HG02884 (cell line): ENCODE measurements at regions not wholly inside any gene's neighbourhood (a gene's known extent, or its start where the extent isn't known, plus 50 kb on each side); places are given as distances from the start of the nearest gene placed in this dataset.

Experiments used
- ATAC-seq: cut with Tn5 transposase; IDR thresholded peaks from one replicate; pipeline ENCODE4 v1.9.1; 2021; ENCODE audit warnings: mild to moderate bottlenecking, moderate library complexity; ENCODE audit not compliant: unreplicated experiment

DNA sequence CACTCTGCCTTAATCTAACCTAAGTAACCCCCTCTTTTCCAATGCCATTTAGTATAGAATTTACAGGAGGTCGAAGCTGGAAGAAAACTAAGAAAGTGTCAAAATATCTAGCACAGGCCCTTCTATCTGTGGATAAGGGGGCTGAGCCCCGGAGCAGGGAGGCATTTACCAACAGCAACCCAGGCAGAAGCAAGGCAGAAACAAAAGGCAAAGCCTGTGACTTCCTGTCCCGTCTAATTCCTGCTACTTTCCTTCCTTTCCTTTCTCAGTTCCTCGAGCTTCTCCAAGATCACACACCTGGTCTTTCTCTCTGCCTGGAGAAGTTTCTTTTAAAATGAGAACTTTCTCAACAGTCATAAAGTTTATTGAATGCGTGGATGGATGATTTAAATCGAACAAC is 146.0 kb downstream of the FOXA2 start:
- ATAC-seq: no peak

DNA sequence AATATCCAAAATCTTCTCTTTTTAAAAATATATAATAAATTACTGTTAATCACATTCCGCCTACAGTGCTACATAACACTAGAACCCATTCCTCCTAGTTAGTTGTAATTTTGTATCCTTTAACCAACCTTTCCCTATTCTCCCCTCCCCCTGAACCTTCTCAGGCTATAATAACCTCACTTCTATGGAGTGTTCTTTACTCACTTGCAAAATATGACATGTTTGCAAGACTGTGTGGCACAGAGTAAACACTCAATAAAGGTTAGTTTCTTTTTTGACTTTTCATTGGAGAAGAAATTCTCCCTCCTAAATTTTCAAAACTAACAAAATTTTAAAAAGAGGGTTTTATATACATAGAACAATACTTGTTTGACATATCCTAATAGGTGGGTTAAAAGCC is 147.0 kb downstream of the FOXA2 start:
- no peak for ATAC-seq

DNA sequence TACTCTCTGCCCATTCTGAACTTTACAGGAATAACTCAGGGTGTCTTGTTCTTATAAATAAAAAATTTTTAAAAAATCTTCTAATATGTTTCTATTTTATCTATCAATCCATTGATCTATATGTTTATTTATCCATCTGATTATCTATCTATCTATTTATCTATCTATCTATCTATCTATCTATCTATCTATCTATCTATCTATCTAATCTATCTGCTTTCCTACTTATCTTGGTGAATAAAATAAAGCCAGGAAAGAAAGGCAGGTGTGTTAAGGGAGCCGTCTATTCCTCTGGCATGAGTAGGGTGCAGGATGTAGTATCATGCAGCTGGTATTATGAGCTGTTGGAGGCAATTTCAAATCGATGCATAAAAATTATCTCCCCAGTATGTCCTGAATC is 153.0 kb downstream of the FOXA2 start:
- no peak for ATAC-seq

DNA sequence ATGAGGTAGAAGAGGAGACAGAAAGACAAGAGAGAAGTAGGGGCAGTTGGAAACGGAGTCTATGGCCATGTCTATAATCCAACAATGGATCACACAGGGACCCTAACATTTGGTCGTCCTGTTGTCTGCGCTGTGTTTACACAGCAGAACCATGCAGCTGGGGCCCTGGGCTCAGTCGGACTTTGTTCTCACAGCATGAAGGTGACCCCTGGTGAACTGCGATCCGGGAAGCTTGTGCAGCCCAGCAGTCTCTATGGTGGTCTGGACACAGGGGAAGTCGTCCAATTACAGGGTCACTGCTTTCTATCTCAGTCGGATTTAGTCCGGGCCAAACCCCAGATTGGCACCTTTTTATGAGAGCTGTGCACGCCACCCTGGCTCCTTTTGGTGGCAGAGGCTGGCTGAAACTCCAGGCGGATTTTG is 153.6 kb downstream of the FOXA2 start:
- ATAC-seq: no peak

DNA sequence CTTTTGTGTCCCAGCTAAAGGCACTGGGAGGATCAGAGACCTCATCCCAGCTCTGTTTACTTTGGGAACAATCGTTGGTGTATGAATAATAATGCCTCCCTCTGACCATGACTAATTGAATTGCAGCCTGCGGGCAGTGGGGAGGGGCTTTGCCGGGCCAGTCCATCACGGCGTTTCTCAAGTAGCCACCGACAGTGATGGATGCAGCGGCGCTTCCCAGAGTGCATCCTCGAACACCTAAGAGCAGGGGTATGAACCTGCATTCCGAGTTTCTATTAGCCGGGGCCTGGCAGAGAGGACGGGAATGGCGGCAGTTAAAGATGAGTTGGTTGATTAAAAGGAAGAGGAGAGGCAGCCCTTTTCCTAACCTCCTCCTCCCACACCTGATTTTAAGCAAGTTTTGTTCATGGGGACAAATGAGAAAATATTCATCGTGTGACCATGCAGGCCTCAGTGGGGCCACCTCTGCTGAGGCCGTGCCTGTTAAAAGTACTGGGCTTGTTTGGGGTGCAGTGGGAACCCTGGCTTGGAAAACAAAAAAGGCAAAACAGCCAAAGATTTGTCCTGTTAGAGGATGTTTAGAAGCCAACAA is 154.1 kb downstream of the FOXA2 start:
- no peak for ATAC-seq

DNA sequence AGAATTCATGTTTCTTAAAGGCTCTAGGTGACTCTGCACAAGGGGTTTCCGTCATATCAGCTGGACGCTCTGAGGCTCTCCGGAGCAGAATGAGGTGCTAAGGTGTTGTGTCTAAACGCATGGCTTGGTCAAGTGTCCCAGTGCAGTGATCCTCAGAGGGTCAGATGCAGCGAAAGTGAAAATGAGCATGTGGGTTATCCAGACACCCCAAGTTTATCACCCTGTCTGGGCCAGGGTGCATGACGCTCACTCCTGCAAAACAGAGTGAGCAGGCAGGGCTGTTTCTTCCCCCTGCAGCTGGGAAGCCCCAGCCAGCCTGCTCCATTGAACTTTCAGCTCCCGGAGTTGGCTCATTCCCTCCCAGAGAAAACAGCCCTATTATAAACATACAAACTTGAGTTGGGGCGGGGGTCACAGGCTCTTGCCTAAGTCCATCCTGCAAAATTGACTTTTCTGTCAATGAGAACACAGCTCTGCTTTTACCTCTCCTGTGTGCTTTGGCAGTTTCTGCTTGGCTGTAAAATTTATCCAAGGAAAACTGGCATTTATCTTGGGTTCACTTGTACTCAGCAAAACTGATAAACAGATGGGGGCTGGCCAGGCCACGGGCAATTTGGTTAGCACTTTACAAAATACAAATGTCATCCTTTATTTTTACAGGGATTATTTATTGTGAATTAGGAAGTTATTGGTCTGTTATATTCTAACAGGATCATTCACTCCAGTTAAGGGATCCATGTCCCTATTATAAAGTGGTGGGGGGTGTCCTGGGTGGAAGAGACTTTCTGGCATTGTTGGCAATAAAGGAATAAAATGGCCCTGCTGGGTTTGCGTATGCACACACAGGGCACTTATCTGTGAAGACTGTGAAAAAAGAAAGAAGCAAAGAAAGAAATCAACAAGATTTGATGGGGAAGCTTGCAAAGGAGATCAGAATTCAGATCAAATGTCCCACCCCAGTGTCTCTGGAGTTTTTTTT is 154.9 kb downstream of the FOXA2 start:
- no peak for ATAC-seq

DNA sequence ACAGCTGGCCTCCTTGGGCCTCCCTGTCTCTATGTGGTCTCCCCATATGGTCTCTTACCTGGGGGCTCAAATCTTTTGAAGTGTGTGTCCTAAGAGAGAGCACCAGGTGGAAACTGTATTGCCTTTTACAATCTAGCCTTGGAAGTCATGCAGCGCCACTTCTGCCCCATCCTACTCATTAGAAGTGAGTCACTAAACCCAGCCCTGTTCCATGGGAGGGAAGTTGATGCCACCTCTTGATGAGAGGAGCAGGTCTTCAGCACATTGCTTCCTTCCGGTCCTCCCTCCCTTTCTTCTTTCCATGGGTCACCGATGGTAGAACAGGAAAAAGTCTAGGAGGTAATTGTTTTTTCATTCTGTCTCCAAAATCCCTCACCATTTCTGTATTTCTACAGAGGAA is 156.3 kb downstream of the FOXA2 start:
- no peak for ATAC-seq

DNA sequence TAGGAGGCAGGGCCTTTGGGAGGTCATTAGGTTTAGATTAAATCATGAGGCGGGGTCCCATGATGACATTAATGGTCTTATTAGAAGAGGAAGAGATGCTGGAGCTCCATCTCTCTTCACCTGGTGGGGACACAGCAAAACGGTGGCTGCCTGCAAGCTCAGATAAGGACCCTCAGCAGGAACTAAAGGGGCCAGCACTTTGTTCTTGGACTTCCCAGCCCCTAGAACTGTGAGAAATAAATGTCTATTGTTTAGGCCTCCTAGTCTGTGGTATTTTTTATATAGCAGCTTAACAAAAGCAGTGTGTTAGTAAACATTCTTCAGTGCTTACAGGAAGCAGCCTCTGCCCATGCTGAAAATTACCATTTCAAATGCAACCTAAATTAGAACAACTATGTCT is 157.6 kb downstream of the FOXA2 start:
- no peak for ATAC-seq

DNA sequence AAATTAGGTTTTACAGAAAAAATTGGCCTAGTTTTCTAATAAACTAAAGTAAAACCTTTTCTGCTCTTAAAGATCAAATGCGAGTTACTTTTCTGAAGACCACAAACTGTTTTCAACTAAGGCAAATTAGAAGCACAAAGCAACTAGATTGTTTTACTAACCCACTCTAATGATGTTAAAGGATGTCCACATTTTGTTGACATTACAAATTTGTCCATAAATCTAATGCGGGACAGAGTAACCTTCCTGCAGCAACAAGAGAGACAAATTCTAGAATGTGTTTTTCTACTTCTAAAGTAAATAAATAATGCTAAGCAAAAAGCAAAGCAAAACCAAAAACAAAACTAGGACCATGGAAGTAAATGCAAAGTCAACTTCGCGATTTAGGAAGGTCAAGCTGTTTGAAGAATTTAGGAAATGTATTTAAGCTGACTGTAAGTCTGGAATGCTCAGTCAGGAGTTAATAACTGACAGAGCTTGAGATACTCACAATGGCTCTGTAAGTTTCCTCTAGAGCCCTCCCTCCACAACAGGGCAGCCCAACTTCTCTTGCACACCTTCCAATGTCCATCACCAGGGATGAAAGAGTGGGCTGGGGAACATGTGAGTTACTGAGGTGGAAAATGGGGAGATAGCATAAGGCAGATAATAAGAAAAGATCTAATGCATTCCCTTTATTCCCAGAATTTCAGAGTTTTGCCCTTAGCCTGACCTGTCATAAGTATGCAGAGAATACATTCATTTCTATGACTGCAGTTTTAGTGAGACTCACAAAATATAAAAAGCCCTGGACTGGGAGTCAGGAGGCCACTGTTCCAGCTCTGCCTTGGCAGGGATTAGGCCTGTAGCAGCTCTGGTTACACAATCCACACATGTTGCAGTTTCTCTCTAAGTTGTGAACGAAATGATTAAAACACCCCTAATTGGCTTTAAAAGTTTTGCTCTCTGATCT is 158.8 kb downstream of the FOXA2 start:
- no peak for ATAC-seq

DNA sequence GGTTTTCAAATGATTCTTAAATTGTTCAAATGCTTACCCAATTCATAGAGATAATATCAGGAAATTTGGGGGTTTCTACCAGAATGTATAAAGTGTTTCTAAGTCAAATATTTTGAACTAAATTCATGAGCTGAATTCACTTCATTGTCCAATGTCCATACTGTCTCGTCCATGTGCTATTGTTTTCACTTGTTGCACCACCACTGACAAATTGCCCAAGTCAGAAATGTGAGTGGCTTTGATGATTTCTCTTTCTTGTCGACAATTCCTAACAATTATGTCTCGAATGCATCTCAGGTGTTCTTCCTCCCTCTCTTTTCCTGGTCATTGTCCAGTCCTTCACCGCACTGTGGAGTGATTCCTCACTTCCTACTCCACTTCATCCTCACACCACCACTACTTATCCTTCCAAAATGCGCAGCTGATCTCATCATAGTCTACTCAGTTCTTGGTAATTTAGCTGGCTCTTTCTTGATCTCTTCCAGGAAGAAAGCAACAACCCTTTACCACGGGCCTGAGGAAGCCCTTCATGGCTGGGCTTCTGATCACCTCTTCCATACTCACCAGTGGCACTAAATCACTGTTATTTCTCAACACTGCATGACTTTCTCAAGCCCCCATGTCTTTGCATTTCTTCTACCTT is 161.1 kb downstream of the FOXA2 start:
- no peak for ATAC-seq

DNA sequence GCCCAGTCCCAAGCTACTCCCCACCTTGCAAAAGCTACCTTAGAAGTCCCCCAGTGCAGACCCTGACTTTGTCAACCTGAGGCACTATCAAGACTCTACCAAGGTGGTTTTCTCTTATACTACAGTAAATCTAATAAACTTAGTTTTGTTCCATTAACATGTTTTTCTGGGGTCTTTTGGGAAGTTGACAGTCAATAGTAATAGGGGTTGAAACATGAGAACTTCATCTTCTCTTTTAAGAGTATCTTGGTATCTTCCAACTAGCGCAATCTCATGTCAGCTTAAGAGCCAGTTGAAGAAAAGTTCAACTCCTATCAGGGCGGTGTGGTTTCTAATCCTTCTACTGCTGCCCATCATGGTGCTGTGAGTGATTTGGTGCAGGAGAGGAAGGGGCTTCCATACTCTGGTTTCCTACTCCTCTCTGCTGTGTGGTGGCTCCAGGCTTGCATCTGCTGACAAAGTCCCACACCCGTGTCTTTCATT is 164.2 kb downstream of the FOXA2 start:
- no peak for ATAC-seq

DNA sequence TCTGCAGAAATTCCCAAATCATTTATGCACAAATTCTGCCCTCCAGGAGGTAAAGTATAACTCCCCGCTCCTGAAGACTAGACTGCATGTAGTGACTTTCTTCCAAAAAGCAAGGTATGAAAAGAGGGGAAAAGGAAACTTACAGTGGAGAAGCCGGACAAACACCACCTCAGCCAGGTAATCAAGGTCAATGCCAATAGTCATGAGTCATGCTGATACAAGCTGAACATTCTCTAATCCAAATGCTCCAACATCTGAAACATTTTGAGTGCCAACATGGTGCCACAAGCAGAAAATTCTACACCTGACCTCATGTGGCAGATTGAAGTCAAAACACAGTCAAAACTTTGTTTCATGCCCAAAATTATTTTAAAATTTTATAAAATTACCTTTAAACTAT is 165.6 kb downstream of the FOXA2 start:
- no peak for ATAC-seq

DNA sequence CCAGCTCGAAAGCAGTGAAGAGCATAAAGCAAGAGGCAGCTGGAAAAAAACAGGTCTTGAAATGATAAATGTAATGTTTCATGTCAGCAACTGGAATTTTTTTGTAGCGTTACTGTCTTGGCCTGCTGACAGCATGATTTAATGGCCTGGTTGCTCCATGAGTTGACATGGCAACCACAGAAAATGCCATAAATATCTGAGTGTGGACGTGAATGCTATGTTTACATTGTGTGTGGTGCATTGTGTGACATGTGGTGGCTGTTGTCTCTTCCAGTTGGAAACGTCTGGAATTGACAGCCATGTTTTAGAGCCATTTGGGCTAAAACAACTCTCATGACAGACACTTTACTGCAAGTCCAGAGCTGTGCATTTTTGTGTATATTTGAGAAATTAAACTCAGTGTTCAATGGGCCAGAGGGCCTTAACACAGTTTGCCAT is 170.0 kb downstream of the FOXA2 start:
- no peak for ATAC-seq

DNA sequence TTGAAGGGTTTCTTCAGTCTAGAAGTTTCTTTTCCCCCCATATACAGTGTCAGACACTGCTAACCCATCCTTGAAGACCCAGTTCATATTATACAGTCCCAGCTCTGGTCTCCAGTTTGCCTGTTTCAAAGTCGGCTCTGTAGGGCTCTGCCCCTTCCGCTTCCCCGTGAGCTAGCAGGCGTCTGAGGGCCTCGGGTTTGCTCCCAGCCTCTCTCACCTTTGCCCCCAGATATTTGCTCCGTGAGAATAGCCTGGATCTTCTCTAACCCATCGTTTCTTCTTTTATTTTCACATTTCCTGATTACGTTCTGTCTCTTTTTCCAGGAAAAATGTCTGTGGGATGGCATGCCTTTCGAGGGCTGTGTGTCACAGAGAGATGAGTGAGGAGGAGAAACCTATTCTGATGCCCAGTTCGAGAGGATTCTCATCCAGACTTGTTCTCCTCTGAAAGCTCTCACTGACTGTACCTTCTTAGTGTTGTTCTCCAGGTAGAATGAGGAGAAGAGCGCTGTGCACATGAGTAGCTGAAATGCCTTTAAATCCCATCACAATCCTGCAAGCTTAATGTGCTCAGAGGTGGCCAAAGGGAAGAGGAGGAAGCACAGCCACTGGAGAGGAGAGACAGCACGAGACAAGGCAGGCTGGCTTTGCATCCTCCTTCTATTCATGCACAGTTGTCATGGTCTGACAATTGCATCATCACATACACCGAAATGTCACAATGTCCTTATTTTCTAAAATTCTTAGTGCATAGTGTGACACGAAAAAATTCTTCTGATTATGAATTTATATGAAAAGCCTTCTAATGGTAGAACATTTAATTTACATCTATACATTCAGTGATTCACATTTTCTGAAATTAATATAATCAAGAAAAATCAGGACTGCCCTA is 171.1 kb downstream of the FOXA2 start:
- no peak for ATAC-seq

DNA sequence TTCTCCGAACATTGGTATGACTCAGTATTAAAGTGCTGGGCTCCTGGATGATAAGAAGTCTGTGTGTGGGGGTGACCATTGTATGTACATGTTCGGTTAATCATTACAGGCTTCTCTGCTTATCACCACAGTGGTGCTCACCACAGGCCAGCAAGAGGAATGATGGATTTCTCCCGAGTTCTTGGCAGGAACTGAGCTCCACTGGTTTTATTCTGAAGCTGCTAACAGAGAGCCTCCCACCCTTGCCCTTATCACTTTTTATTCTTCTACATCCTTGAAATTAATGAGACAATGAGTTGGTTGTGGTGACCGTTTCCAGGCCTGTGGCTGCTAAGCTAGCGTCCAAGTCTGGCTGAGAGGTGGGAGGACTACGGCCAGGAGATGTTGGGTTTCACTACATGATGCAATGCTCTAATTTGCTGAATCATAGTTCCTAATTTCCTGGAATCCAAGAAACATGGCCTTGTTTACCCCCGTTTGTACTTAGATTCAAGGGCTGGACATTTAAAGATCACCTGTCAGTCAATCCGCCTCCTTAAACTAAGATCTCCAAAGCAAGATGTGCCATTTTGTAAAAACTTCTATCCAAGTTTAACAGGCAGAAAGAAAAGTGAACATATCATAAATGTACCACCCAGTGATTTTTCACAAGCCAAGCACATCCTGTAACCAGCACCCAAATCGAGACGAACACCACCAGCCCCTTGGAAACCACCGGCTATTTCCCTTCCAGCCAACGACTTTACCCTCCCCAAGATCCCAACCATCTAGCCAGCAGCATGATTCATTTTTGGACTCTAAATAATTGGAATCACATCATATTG is 172.5 kb downstream of the FOXA2 start:
- ATAC-seq: no peak

DNA sequence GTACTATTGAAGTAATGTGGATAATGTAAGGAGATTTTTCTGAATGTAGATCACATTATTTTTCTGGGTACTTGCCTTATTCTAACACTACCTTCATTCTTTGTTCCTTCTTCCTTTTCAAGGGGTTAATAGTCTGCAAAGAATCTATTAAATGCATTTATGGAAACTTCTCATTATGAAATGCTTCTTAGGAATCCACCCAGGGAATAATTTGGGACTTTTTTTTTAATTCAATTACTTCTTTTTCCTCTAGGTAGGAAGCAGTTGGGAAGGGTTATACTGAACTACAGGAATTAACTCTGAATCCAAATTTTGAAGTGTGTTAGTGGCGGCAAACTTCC is 173.1 kb downstream of the FOXA2 start:
- ATAC-seq: no peak

DNA sequence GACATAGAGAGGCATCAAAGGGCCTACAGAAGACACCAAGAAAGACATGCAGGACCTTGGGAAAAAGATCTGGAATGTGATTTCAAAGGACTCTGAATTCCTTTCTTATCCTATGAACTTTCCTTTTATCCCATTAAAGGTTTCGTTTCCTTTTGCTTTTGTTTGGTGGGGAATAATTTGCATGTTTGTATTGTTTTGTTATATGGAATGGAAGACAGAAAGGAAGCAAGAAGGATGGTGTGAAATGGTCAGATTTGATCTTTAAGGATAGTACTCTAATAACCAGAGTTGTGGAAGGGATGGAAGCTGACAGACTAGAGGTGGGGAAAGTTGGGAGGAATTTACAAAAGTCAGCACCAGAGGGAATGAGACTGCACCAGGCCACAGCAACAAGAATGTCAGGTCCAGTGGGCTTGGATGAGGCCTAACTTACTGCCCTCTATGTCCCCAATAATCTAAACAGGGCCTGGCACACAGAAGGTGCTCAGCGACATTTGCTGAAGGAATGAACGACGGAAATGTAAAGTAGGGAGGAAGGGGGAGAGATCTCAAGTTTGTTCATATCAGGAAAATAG is 173.7 kb downstream of the FOXA2 start:
- ATAC-seq: no peak
